Gastroesophageal sphincter (tissue), 4 donors: ENCODE measurements at regions not wholly inside any gene's neighbourhood (a gene's known extent, or its start where the extent isn't known, plus 50 kb on each side); places are given as distances from the start of the nearest gene placed in this dataset.

Experiments
- ATAC-seq: fragments of 150-250 bp; one replicate; pipeline ENCODE4 v1.9.1; 2016; ENCODE audit warnings: mild to moderate bottlenecking, moderate library complexity
- H3K27ac ChIP-seq, 4 donors: fragments of 200-600 bp; sonication (generic) in 3 of 4; 1 replicate in 3 of 4; 2 replicates in 1 of 4; pipeline ENCODE4 v1.5.1; 2016 to 2019
- H3K27me3 ChIP-seq: fragments of 200-600 bp; sonication (generic); one replicate; pipeline ENCODE4 v1.5.1; 2019
- H3K36me3 ChIP-seq, 2 donors: fragments of 200-600 bp; sonication (generic); one replicate each; pipeline ENCODE4 v1.5.1; 2019; ENCODE audit warnings: control low read depth in 1 of 2
- H3K4me1 ChIP-seq, 3 donors: fragments of 200-600 bp; sonication (generic); 1 replicate in 2 of 3; 2 replicates in 1 of 3; pipeline ENCODE4 v1.5.1; 2016 to 2019; ENCODE audit warnings: control low read depth in 2 of 3
- H3K4me3 ChIP-seq, 2 donors: fragments of 200-600 bp; sonication (generic); one replicate each; pipeline ENCODE4 v1.5.1; 2019; ENCODE audit warnings: mild to moderate bottlenecking in 1 of 2, moderate library complexity in 1 of 2
- H3K9me3 ChIP-seq, 3 donors: fragments of 200-600 bp; sonication (generic); one replicate each; pipeline ENCODE4 v1.5.1; 2017 to 2019; ENCODE audit warnings: control low read depth in 2 of 3
- CTCF ChIP-seq, 4 experiments: fragments of 200-600 bp in 2 of 4; fragments of 450-650 bp in 2 of 4; sonication (generic) in 1 of 4; IDR thresholded peaks; one replicate each; pipeline ENCODE4 v1.5.1; 2017 to 2019; ENCODE audit warnings: antibody characterized with exemption in 4 of 4, mild to moderate bottlenecking in 2 of 4, moderate library complexity in 2 of 4
- EP300 ChIP-seq: sonication (generic); formaldehyde crosslinking; IDR thresholded peaks from one replicate; pipeline ENCODE4 v1.6.1; 2017; ENCODE audit warnings: antibody characterized with exemption, mild to moderate bottlenecking
- POLR2A ChIP-seq, 2 donors: fragments of 450-650 bp; IDR thresholded peaks; one replicate each; pipeline ENCODE4 v1.6.1; 2017; ENCODE audit warnings: antibody characterized with exemption in 2 of 2, mild to moderate bottlenecking in 2 of 2, moderate library complexity in 1 of 2
- POLR2AphosphoS5 ChIP-seq: sonication (generic); formaldehyde crosslinking; IDR thresholded peaks from one replicate; pipeline ENCODE4 v1.6.1; 2017; ENCODE audit warnings: antibody characterized with exemption
- WGBS, 2 donors: methylation state at CpG; one replicate each; pipeline ENCODE4 v1.1.5; 2018; ENCODE audit warnings: low coverage in 1 of 2; 5-methylcytosine and 5-hydroxymethylcytosine counted together

- Histone ChIP-seq H3K4me1 (peaks cover 0 to 15% (median 0%) of the 10 kb centered on the region in 3 donors), H3K9me3 (no peaks in the 10 kb centered on the region), H3K4me3 (no peak overlapping the region), H3K36me3 (no peaks in the 10 kb centered on the region), H3K27me3 (no peaks in the 10 kb centered on the region), H3K27ac (no peak overlapping the region)
- no peak for ATAC-seq
- WGBS, 2 donors = 60 to 95% methylated on average over 1 to 12 of the region's 12 CpGs
- TF ChIP-seq EP300 (no peak), POLR2AphosphoS5 (no peak), POLR2A (IDR thresholded peaks at IDR 0.05) (no peak), CTCF (IDR thresholded peaks at IDR 0.05) (no peak)
These were observed 653.0 kb upstream of the MGMT start for GRCh38 chr10:128814024-128814423.

- Histone ChIP-seq H3K9me3 (no peaks in the 10 kb centered on the region), H3K36me3 (no peaks in the 10 kb centered on the region), H3K4me1 (peaks cover 0 to 15% (median 0%) of the 10 kb centered on the region in 3 donors), H3K27ac (no peak overlapping the region), H3K27me3 (no peaks in the 10 kb centered on the region), H3K4me3 (no peak overlapping the region)
- TF ChIP-seq POLR2A (IDR thresholded peaks at IDR 0.05) (no peak), CTCF (IDR thresholded peaks at IDR 0.05) (no peak), POLR2AphosphoS5 (no peak), EP300 (no peak)
- 32 to 78% methylated on average over 3 to 4 of the region's 4 CpGs for WGBS, 2 donors
- ATAC-seq = no peak
These were observed 652.3 kb upstream of the MGMT start for GRCh38 chr10:128814782-128815181.

GRCh38 chr10:128816726-128817125, 650.3 kb upstream of the MGMT start:
- Histone ChIP-seq H3K27ac (no peak overlapping the region), H3K27me3 (no peaks in the 10 kb centered on the region), H3K4me1 (peaks cover 0 to 15% (median 0%) of the 10 kb centered on the region in 3 donors), H3K4me3 (no peak overlapping the region), H3K9me3 (no peaks in the 10 kb centered on the region), H3K36me3 (no peaks in the 10 kb centered on the region)
- TF ChIP-seq POLR2A (IDR thresholded peaks at IDR 0.05) (no peak), EP300 (no peak), CTCF (IDR thresholded peaks at IDR 0.05) (no peak), POLR2AphosphoS5 (no peak)
- ATAC-seq = no peak
- 64% methylated on average over 2 of the region's 2 CpGs; no CpG with 5 or more reads in 1 of the 2 donors for WGBS, 2 donors

GRCh38 chr10:128817636-128818035, 649.4 kb upstream of the MGMT start:
- H3K27me3 ChIP-seq = no peaks in the 10 kb centered on the region
- TF ChIP-seq CTCF (IDR thresholded peaks at IDR 0.05) (no peak), EP300 (no peak), POLR2A (IDR thresholded peaks at IDR 0.05) (no peak), POLR2AphosphoS5 (no peak)
- no peaks in the 10 kb centered on the region for H3K36me3 ChIP-seq
- no peak overlapping the region for H3K27ac ChIP-seq
- H3K4me1 ChIP-seq = peaks cover 0 to 8% (median 0%) of the 10 kb centered on the region in 3 donors
- ATAC-seq = no peak
- 90% methylated on average over 2 of the region's 2 CpGs; no CpG with 5 or more reads in 1 of the 2 donors for WGBS, 2 donors
- no peak overlapping the region for H3K4me3 ChIP-seq
- H3K9me3 ChIP-seq = no peaks in the 10 kb centered on the region

GRCh38 chr10:128820663-128821062, 646.4 kb upstream of the MGMT start:
- H3K27me3 ChIP-seq = peaks cover 14% of the 10 kb centered on the region
- H3K9me3 ChIP-seq = no peaks in the 10 kb centered on the region
- 58% methylated on average over 5 of the region's 7 CpGs; no CpG with 5 or more reads in 1 of the 2 donors for WGBS, 2 donors
- H3K4me1 ChIP-seq = no peaks in the 10 kb centered on the region
- H3K27ac ChIP-seq = no peak overlapping the region
- H3K36me3 ChIP-seq = no peaks in the 10 kb centered on the region
- no peak for ATAC-seq
- no peak overlapping the region for H3K4me3 ChIP-seq
- TF ChIP-seq POLR2AphosphoS5 (no peak), EP300 (no peak), POLR2A (IDR thresholded peaks at IDR 0.05) (no peak), CTCF (IDR thresholded peaks at IDR 0.05) (no peak)
